HepG2 (cell line): ENCODE measurements at regions not wholly inside any gene's neighbourhood (a gene's known extent, or its start where the extent isn't known, plus 50 kb on each side); places are given as distances from the start of the nearest gene placed in this dataset.

Experiments used
- ATAC-seq: fragments of 200-7000 bp; cut with Tn5 transposase; 3 replicates; pipeline ENCODE4 v1.9.1; 2020; ENCODE audit warnings: mild to moderate bottlenecking, moderate library complexity
- BruUV-seq: library from RNA; stranded (reverse); fragments of 400-500 nt; replicated peaks from 2 replicates; lab custom pipeline; 2021; lab: Mats Ljungman, UMichigan
- CTCF ChIA-PET: fragments of 300-600 bp; formaldehyde crosslinking; extraction: SDS; loops from one replicate; lab custom pipeline; 2021; ENCODE audit warnings: low total read pairs, inconsistent platforms, low intra/inter-chr PET ratio; lab: Yijun Ruan, JAX
- POLR2A ChIA-PET: fragments of 350-600 bp; sonication (Branson Sonifier 250); formaldehyde crosslinking; loops from one replicate; lab custom pipeline; 2020; ENCODE audit warnings: antibody characterized with exemption, inconsistent platforms; lab: Yijun Ruan, JAX
- DNase-seq: peaks from one replicate; pipeline ENCODE4 v3.0.0-alpha.2; 2015; ENCODE audit warnings: low spot score
- FAIRE-seq: peaks from 3 replicates; lab custom pipeline; 2011; peaks lifted over from hg19 to GRCh38; lab: Jason Lieb, UNC
- H2AFZ ChIP-seq: one replicate; pipeline ENCODE4 v1.6.1; 2011; ENCODE audit warnings: low read length, inconsistent platforms
- H3K27ac ChIP-seq: fragments of 300-600 bp; 3 replicates; pipeline ENCODE4 v1.8.0; 2011; ENCODE audit warnings: mixed run types, mild to moderate bottlenecking, mixed read lengths, low read length, inconsistent platforms; ENCODE audit not compliant: insufficient read depth; ENCODE audit errors: extremely low read length
- H3K27me3 ChIP-seq, 2 experiments: fragments of 200-600 bp in 1 of 2; 2 replicates in 1 of 2; 3 replicates in 1 of 2; pipeline versions ENCODE4 v1.6.0 to v1.8.0; 2011; ENCODE audit warnings: low read length in 2 of 2, mild to moderate bottlenecking in 2 of 2, moderate library complexity in 2 of 2, inconsistent platforms in 1 of 2; ENCODE audit not compliant: insufficient read depth in 2 of 2, control insufficient read depth in 1 of 2
- H3K36me3 ChIP-seq, 2 experiments: fragments of 200-600 bp in 1 of 2; replicated peaks in 1 of 2; 2 replicates in 1 of 2; 3 replicates in 1 of 2; pipeline versions ENCODE4 v1.5.1 to v1.8.0; 2011; ENCODE audit warnings: low read length in 2 of 2, inconsistent platforms in 1 of 2; ENCODE audit not compliant: insufficient read depth in 2 of 2, control insufficient read depth in 1 of 2
- H3K4me1 ChIP-seq: 2 replicates; pipeline ENCODE4 v1.5.1; 2012; ENCODE audit warnings: low read length, inconsistent platforms; ENCODE audit not compliant: insufficient read depth
- H3K4me2 ChIP-seq: 2 replicates; pipeline ENCODE4 v1.6.0; 2011; ENCODE audit warnings: low read depth, low read length, inconsistent platforms
- H3K4me3 ChIP-seq, 3 experiments: fragments of 200-600 bp in 1 of 3; sonication (generic), shearing (Covaris generic) in 1 of 3; replicated peaks in 1 of 3; 2 replicates each; pipeline ENCODE4 v1.5.1; 2011 to 2016; ENCODE audit warnings: low read length in 3 of 3, inconsistent platforms in 2 of 3, low read depth in 2 of 3, mild to moderate bottlenecking in 2 of 3, control low read depth in 1 of 3, mixed read lengths in 1 of 3; ENCODE audit not compliant: insufficient read depth in 1 of 3
- H3K79me2 ChIP-seq: one replicate; pipeline ENCODE4 v1.6.1; 2011; ENCODE audit warnings: low read length, inconsistent platforms; ENCODE audit not compliant: insufficient read depth
- H3K9ac ChIP-seq: 2 replicates; pipeline ENCODE4 v1.6.0; 2011; ENCODE audit warnings: mild to moderate bottlenecking, low read depth, low read length, inconsistent platforms; ENCODE audit not compliant: insufficient read depth
- H3K9me3 ChIP-seq: 2 replicates; pipeline ENCODE4 v1.5.1; 2012; ENCODE audit warnings: mild to moderate bottlenecking, low read length
- H4K20me1 ChIP-seq: 2 replicates; pipeline ENCODE4 v1.6.0; 2011; ENCODE audit warnings: inconsistent platforms, mild to moderate bottlenecking, low read length, moderate library complexity; ENCODE audit not compliant: insufficient read depth
- ARNTL ChIP-seq: sonication (generic); formaldehyde crosslinking; IDR thresholded peaks from 2 replicates; pipeline ENCODE4 v1.4.0; 2020; ENCODE audit warnings: mild to moderate bottlenecking, missing genetic modification reagents
- CCAR2 ChIP-seq: fragments of 200-400 bp; formaldehyde crosslinking; optimal IDR thresholded peaks from 2 replicates; pipeline ENCODE3; 2018; ENCODE audit warnings: low read depth, mild to moderate bottlenecking, low read length, moderate library complexity
- MED1 ChIP-seq: sonication (generic); formaldehyde crosslinking; IDR thresholded peaks from 2 replicates; pipeline ENCODE4 v1.4.0; 2020; ENCODE audit warnings: missing genetic modification reagents
- WGBS: methylation state at CpG from one replicate; pipeline ENCODE4 v1.1.6; 2017; ENCODE audit warnings: low lambda C conversion rate; 5-methylcytosine and 5-hydroxymethylcytosine counted together
- in situ Hi-C: cut with HindIII; loops from 2 replicates; pipeline ENCODE4 v1.10.0; 2017; ENCODE audit warnings: low pct_unique_long_range_greater_than_20kb; ENCODE audit not compliant: extremely low pct_ligation_motif_present
- intact Hi-C: fragments of 100-400 bp; cut with micrococcal nuclease; formaldehyde crosslinking; loops from one replicate; pipeline ENCODE4 v1.10.0; 2022; ENCODE audit not compliant: unreplicated experiment
- TF ChIP-seq, protein P1 (sequence below): IDR thresholded peaks from 2 replicates; pipeline ENCODE4 v1.6.1; 2018; ENCODE audit warnings: missing genetic modification reagents, mild to moderate bottlenecking, missing compliant biosample characterization
- TF ChIP-seq, protein P2 (sequence below): IDR thresholded peaks from 2 replicates; pipeline ENCODE4 v1.6.1; 2016; ENCODE audit warnings: low read depth, borderline replicate concordance
- TF ChIP-seq, protein P3 (sequence below): sonication (generic); formaldehyde crosslinking; IDR thresholded peaks from 2 replicates; pipeline ENCODE4 v1.8.1; 2022; ENCODE audit warnings: low read depth, mild to moderate bottlenecking, missing genetic modification reagents

DNA sequence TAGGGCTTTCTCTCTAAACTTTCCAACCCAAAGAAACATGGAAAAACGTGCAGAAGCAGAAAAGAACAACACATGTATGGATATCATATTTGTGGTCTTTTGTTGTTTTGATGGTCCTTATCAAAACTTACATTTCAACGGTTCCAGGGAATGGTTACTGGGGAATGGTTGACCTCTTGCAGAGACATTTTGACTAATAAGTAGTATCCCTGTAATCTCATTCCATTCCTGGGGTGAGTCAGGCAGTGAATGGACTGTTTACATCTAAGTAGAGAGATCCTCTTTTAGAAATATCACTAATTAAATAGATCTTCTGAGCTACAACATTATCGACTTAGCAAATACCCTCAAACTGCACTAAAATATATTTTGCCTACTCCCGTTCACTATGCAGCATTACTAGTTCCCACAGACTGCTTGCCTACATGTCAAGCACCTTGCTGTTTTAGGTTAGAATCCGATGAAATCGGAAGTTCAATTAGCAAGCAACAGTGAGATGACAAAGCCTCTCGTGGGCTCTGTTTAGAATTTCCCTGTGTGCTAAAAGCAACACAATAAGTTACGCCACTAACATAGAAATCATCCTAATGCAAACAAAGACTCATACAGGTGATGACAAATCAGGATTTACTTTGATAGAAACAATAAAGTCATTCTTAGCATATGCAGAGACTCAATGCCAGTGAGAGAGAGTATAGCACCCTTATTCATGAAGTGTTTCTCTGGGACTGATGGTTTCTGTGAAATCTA lies 797.7 kb upstream of the ARGLU1 start:
- TF ChIP-seq, protein P1, sequence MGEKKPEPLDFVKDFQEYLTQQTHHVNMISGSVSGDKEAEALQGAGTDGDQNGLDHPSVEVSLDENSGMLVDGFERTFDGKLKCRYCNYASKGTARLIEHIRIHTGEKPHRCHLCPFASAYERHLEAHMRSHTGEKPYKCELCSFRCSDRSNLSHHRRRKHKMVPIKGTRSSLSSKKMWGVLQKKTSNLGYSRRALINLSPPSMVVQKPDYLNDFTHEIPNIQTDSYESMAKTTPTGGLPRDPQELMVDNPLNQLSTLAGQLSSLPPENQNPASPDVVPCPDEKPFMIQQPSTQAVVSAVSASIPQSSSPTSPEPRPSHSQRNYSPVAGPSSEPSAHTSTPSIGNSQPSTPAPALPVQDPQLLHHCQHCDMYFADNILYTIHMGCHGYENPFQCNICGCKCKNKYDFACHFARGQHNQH (CRISPR knock-in tag) = no peak
- TF ChIP-seq, protein P2, sequence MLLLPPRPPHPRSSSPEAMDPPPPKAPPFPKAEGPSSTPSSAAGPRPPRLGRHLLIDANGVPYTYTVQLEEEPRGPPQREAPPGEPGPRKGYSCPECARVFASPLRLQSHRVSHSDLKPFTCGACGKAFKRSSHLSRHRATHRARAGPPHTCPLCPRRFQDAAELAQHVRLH (CRISPR knock-in tag) = no peak
- TF ChIP-seq, protein P3, sequence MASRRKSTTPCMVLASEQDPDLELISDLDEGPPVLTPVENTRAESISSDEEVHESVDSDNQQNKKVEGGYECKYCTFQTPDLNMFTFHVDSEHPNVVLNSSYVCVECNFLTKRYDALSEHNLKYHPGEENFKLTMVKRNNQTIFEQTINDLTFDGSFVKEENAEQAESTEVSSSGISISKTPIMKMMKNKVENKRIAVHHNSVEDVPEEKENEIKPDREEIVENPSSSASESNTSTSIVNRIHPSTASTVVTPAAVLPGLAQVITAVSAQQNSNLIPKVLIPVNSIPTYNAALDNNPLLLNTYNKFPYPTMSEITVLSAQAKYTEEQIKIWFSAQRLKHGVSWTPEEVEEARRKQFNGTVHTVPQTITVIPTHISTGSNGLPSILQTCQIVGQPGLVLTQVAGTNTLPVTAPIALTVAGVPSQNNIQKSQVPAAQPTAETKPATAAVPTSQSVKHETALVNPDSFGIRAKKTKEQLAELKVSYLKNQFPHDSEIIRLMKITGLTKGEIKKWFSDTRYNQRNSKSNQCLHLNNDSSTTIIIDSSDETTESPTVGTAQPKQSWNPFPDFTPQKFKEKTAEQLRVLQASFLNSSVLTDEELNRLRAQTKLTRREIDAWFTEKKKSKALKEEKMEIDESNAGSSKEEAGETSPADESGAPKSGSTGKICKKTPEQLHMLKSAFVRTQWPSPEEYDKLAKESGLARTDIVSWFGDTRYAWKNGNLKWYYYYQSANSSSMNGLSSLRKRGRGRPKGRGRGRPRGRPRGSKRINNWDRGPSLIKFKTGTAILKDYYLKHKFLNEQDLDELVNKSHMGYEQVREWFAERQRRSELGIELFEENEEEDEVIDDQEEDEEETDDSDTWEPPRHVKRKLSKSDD (CRISPR knock-in tag) = no peak
- TF ChIP-seq ARNTL (CRISPR knock-in tag) = no peak
- no peak for TF ChIP-seq CCAR2
- TF ChIP-seq MED1 (CRISPR knock-in tag) = no peak
- TF ChIP-seq, all 625 proteins: peak for 0
- H3K36me3 ChIP-seq = no peaks in the 10 kb centered on the region
- DNase-seq (no peak), FAIRE-seq (no peak), ATAC-seq (no peak)
- H4K20me1 ChIP-seq = no peaks in the 10 kb centered on the region
- intact Hi-C loops (no loop called here), in situ Hi-C loops (no loop called here)
- H3K9ac ChIP-seq = no peak overlapping the region
- no peaks in the 10 kb centered on the region for H3K79me2 ChIP-seq
- no TSS peak for BruUV-seq
- POLR2A ChIA-PET = no interaction called here
- no peak overlapping the region for H3K4me2 ChIP-seq
- CTCF ChIA-PET = no interaction called here
- no peaks in the 10 kb centered on the region for H3K27me3 ChIP-seq
- H2AFZ ChIP-seq = no peak overlapping the region
- H3K9me3 ChIP-seq = no peaks in the 10 kb centered on the region
- no peaks in the 10 kb centered on the region for H3K4me1 ChIP-seq
- no peak overlapping the region for H3K4me3 ChIP-seq
- WGBS = 11% methylated on average over 8 of the region's 8 CpGs
- H3K27ac ChIP-seq = no peak overlapping the region
